Esophagus muscularis mucosa (tissue), 4 donors: ENCODE measurements at regions not wholly inside any gene's neighbourhood (a gene's known extent, or its start where the extent isn't known, plus 50 kb on each side); places are given as distances from the start of the nearest gene placed in this dataset.

Experiments used
- CTCF ChIP-seq, 3 experiments: fragments of 200-600 bp in 2 of 3; fragments of 450-650 bp in 1 of 3; sonication (generic) in 2 of 3; IDR thresholded peaks; one replicate each; pipeline ENCODE4 v1.5.1; 2017 to 2019; ENCODE audit warnings: antibody characterized with exemption in 3 of 3, mild to moderate bottlenecking in 2 of 3, moderate library complexity in 1 of 3
- EP300 ChIP-seq: sonication (generic); formaldehyde crosslinking; IDR thresholded peaks from one replicate; pipeline ENCODE4 v1.6.1; 2017; ENCODE audit warnings: antibody characterized with exemption
- POLR2A ChIP-seq: fragments of 450-650 bp; IDR thresholded peaks from one replicate; pipeline ENCODE4 v1.6.1; 2017; ENCODE audit warnings: antibody characterized with exemption, moderate library complexity, mild to moderate bottlenecking, low read depth
- POLR2AphosphoS5 ChIP-seq, 2 donors: sonication (generic); formaldehyde crosslinking; IDR thresholded peaks; one replicate each; pipeline ENCODE4 v1.6.1; 2017; ENCODE audit warnings: antibody characterized with exemption in 2 of 2

- no peak for TF ChIP-seq CTCF (IDR thresholded peaks at IDR 0.05)
- no peak for TF ChIP-seq POLR2A
- TF ChIP-seq EP300 = no peak
- TF ChIP-seq POLR2AphosphoS5 (IDR thresholded peaks at IDR 0.05) = no peak
Measured at GRCh38 chr22:48495751-48496080, 1332.0 kb downstream of the BRD1 start.
